HCT116 (cell line): ENCODE measurements at regions not wholly inside any gene's neighbourhood (a gene's known extent, or its start where the extent isn't known, plus 50 kb on each side); places are given as distances from the start of the nearest gene placed in this dataset.
"Not testable (repeated sequence)": the region's sequence is repeated elsewhere in the genome, so short reads cannot be mapped to it uniquely, and the experiment has no call there.

Source experiments
- CEBPB ChIP-seq: IDR thresholded peaks from 2 replicates; pipeline ENCODE4 v1.6.1; 2012; ENCODE audit warnings: low read depth
- EZH2 ChIP-seq: fragments of 200-600 bp; sonication (generic); IDR thresholded peaks from 2 replicates; pipeline ENCODE4 v1.6.1; 2017; ENCODE audit warnings: antibody characterized with exemption, mixed run types
- EZH2phosphoT487 ChIP-seq: fragments of 200-600 bp; IDR thresholded peaks from 2 replicates; pipeline ENCODE4 v1.6.1; 2018; ENCODE audit warnings: antibody characterized with exemption, borderline replicate concordance
- FOSL1 ChIP-seq: IDR thresholded peaks from 2 replicates; pipeline ENCODE4 v1.6.1; 2012; ENCODE audit warnings: low read depth
- JUND ChIP-seq: IDR thresholded peaks from 2 replicates; pipeline ENCODE4 v1.6.1; 2012
- POLR2A ChIP-seq: IDR thresholded peaks from 2 replicates; pipeline ENCODE4 v1.7.0; 2011; ENCODE audit warnings: borderline replicate concordance; ENCODE audit not compliant: insufficient read depth, insufficient read length; ENCODE audit errors: extremely low read depth
- POLR2AphosphoS5 ChIP-seq: IDR thresholded peaks from 2 replicates; pipeline ENCODE4 v1.6.1; 2011; ENCODE audit warnings: mild to moderate bottlenecking, low read depth, low read length, moderate library complexity
- TF ChIP-seq, protein P1 (sequence below), 3 experiments: fragments of 200-600 bp in 1 of 3; sonication (generic) in 1 of 3; IDR thresholded peaks in 2 of 3; conservative IDR thresholded peaks in 1 of 3; 2 replicates each; pipeline ENCODE4 v1.5.1; 2012 to 2017; ENCODE audit warnings: low read depth in 2 of 3, low read length in 2 of 3, antibody characterized with exemption in 1 of 3, borderline replicate concordance in 1 of 3, control low read depth in 1 of 3, mild to moderate bottlenecking in 1 of 3, mixed read lengths in 1 of 3, mixed run types in 1 of 3, moderate library complexity in 1 of 3; ENCODE audit not compliant: insufficient read depth in 1 of 3
- TF ChIP-seq, protein P2 (sequence below): IDR thresholded peaks from 2 replicates; pipeline ENCODE4 v1.6.1; 2012
- TF ChIP-seq, protein P3 (sequence below): IDR thresholded peaks from 2 replicates; pipeline ENCODE4 v1.6.1; 2012
- TF ChIP-seq, protein P4 (sequence below): IDR thresholded peaks from 2 replicates; pipeline ENCODE4 v1.6.1; 2011; ENCODE audit warnings: mild to moderate bottlenecking, low read length, moderate library complexity; ENCODE audit not compliant: insufficient replicate concordance; ENCODE audit errors: extremely low read depth

DNA sequence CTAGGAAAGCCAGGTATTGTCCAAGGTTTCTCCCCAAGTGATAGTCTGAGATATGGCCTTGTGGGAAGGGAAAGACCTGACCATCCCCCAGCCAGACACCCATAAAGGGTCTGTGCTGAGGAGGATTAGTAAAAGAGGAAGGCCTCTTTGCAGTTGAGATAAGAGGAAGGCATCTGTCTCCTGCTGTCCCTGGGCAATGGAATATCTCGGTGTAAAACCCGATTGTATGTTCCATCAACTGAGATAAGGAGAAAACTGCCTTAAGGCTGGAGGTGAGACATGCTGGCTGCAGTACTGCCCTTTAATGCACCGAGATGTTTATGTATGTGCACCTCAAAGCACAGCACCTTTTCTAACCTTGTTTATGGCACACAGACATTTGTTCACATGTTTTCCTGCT, 805.9 kb downstream of the FOXD4L5 start:
- not testable (repeated sequence) for TF ChIP-seq EZH2, POLR2A, EZH2phosphoT487, CEBPB, FOSL1, POLR2AphosphoS5, JUND
- TF ChIP-seq, protein P1, sequence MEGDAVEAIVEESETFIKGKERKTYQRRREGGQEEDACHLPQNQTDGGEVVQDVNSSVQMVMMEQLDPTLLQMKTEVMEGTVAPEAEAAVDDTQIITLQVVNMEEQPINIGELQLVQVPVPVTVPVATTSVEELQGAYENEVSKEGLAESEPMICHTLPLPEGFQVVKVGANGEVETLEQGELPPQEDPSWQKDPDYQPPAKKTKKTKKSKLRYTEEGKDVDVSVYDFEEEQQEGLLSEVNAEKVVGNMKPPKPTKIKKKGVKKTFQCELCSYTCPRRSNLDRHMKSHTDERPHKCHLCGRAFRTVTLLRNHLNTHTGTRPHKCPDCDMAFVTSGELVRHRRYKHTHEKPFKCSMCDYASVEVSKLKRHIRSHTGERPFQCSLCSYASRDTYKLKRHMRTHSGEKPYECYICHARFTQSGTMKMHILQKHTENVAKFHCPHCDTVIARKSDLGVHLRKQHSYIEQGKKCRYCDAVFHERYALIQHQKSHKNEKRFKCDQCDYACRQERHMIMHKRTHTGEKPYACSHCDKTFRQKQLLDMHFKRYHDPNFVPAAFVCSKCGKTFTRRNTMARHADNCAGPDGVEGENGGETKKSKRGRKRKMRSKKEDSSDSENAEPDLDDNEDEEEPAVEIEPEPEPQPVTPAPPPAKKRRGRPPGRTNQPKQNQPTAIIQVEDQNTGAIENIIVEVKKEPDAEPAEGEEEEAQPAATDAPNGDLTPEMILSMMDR (IDR thresholded peaks at IDR 0.05 in 2 of 3, conservative IDR thresholded peaks at IDR 0.05 in 1 of 3; ENCODE audit: borderline replicate concordance in 1 of 3, insufficient read depth in 1 of 3, low read depth in 2 of 3, low read length in 2 of 3) = not testable (repeated sequence)
- TF ChIP-seq, protein P2, sequence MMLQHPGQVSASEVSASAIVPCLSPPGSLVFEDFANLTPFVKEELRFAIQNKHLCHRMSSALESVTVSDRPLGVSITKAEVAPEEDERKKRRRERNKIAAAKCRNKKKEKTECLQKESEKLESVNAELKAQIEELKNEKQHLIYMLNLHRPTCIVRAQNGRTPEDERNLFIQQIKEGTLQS = not testable (repeated sequence)
- TF ChIP-seq, protein P3, sequence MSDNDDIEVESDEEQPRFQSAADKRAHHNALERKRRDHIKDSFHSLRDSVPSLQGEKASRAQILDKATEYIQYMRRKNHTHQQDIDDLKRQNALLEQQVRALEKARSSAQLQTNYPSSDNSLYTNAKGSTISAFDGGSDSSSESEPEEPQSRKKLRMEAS = not testable (repeated sequence)
- TF ChIP-seq, protein P4, sequence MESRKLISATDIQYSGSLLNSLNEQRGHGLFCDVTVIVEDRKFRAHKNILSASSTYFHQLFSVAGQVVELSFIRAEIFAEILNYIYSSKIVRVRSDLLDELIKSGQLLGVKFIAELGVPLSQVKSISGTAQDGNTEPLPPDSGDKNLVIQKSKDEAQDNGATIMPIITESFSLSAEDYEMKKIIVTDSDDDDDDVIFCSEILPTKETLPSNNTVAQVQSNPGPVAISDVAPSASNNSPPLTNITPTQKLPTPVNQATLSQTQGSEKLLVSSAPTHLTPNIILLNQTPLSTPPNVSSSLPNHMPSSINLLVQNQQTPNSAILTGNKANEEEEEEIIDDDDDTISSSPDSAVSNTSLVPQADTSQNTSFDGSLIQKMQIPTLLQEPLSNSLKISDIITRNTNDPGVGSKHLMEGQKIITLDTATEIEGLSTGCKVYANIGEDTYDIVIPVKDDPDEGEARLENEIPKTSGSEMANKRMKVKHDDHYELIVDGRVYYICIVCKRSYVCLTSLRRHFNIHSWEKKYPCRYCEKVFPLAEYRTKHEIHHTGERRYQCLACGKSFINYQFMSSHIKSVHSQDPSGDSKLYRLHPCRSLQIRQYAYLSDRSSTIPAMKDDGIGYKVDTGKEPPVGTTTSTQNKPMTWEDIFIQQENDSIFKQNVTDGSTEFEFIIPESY = not testable (repeated sequence)
